SK-N-SH (cell line): ENCODE measurements at regions not wholly inside any gene's neighbourhood (a gene's known extent, or its start where the extent isn't known, plus 50 kb on each side); places are given as distances from the start of the nearest gene placed in this dataset.

Experiments
- CTCF ChIA-PET: fragments of 300-600, 350-600 bp; formaldehyde crosslinking; extraction: SDS; loops from one replicate; lab custom pipeline; 2021; lab: Yijun Ruan, JAX
- POLR2A ChIA-PET: fragments of 350-600 bp; sonication (Branson Sonifier 250); formaldehyde crosslinking; extraction: SDS; loops from one replicate; lab custom pipeline; 2020; ENCODE audit warnings: antibody characterized with exemption, inconsistent platforms; lab: Yijun Ruan, JAX
- DNase-seq: peaks from one replicate; pipeline ENCODE4 v3.0.0; 2012
- H2AFZ ChIP-seq: fragments of 200-600 bp; sonication (generic); 2 replicates; pipeline ENCODE4 v1.8.1; 2016; ENCODE audit warnings: antibody characterized with exemption, mild to moderate bottlenecking, low read depth
- H3F3A ChIP-seq: fragments of 200-600 bp; sonication (generic); replicated peaks from 2 replicates; pipeline ENCODE3; 2016; ENCODE audit warnings: antibody characterized with exemption, mild to moderate bottlenecking; ENCODE audit not compliant: insufficient read depth
- H3K27ac ChIP-seq, 2 experiments: fragments of 200-500 bp in 1 of 2; fragments of 200-600 bp in 1 of 2; sonication (Bioruptor generic) in 1 of 2; sonication (generic), shearing (Covaris generic) in 1 of 2; 2 replicates each; pipeline versions ENCODE4 v1.5.1 to v1.6.1; 2014 to 2016; ENCODE audit warnings: low read depth in 2 of 2, inconsistent platforms in 1 of 2, low read length in 1 of 2, mild to moderate bottlenecking in 1 of 2, mixed read lengths in 1 of 2
- H3K27me3 ChIP-seq: fragments of 200-600 bp; sonication (generic), shearing (Covaris generic); 2 replicates; pipeline ENCODE4 v1.6.1; 2016; ENCODE audit warnings: mixed run types; ENCODE audit not compliant: insufficient read depth
- H3K36me3 ChIP-seq, 2 experiments: fragments of 200-500 bp in 1 of 2; fragments of 200-600 bp in 1 of 2; sonication (Bioruptor generic) in 1 of 2; sonication (generic) in 1 of 2; replicated peaks in 1 of 2; 2 replicates each; pipeline versions ENCODE3 to v1.5.1; 2014 to 2016; ENCODE audit warnings: low read length in 1 of 2, mild to moderate bottlenecking in 1 of 2; ENCODE audit not compliant: insufficient read depth in 2 of 2, control insufficient read depth in 1 of 2
- H3K4me1 ChIP-seq, 2 experiments: fragments of 200-500 bp in 1 of 2; fragments of 200-600 bp in 1 of 2; sonication (Bioruptor generic) in 1 of 2; sonication (generic), shearing (Covaris generic) in 1 of 2; 2 replicates each; pipeline versions ENCODE4 v1.5.1 to v1.6.1; 2014 to 2016; ENCODE audit warnings: low read depth in 1 of 2, low read length in 1 of 2, mixed run types in 1 of 2; ENCODE audit not compliant: insufficient read depth in 2 of 2, control insufficient read depth in 1 of 2
- H3K4me2 ChIP-seq: fragments of 200-600 bp; sonication (generic), shearing (Covaris generic); 2 replicates; pipeline ENCODE4 v1.6.1; 2017; ENCODE audit warnings: mixed run types
- H3K4me3 ChIP-seq, 2 experiments: fragments of 200-500 bp in 1 of 2; fragments of 200-600 bp in 1 of 2; sonication (Bioruptor generic) in 1 of 2; sonication (generic), shearing (Covaris generic) in 1 of 2; 2 replicates each; pipeline versions ENCODE4 v1.5.1 to v1.8.1; 2014 to 2016; ENCODE audit warnings: low read depth in 2 of 2, inconsistent platforms in 1 of 2, low read length in 1 of 2, mild to moderate bottlenecking in 1 of 2, mixed read lengths in 1 of 2, moderate library complexity in 1 of 2
- H3K79me2 ChIP-seq: fragments of 200-600 bp; sonication (generic); 2 replicates; pipeline ENCODE4 v1.8.1; 2017; ENCODE audit warnings: mild to moderate bottlenecking; ENCODE audit not compliant: insufficient read depth
- H3K9ac ChIP-seq: fragments of 200-600 bp; sonication (generic); 2 replicates; pipeline ENCODE4 v1.6.1; 2017; ENCODE audit warnings: mixed run types
- H3K9me2 ChIP-seq: fragments of 200-600 bp; sonication (generic); 2 replicates; pipeline ENCODE4 v1.6.1; 2017; ENCODE audit warnings: mixed run types
- H3K9me3 ChIP-seq: fragments of 200-600 bp; sonication (generic); 2 replicates; pipeline ENCODE4 v1.6.1; 2017; ENCODE audit warnings: mixed run types, mild to moderate bottlenecking, moderate library complexity
- H4K20me1 ChIP-seq: fragments of 200-600 bp; sonication (generic); 2 replicates; pipeline ENCODE4 v1.6.1; 2017; ENCODE audit warnings: mild to moderate bottlenecking, mixed run types; ENCODE audit not compliant: insufficient read depth
- CHD2 ChIP-seq: fragments of 150-350 bp; IDR thresholded peaks from 2 replicates; pipeline ENCODE4 v1.6.1; 2018; ENCODE audit warnings: low read length; ENCODE audit not compliant: partially characterized antibody
- EP300 ChIP-seq, 2 experiments: IDR thresholded peaks; 2 replicates each; pipeline versions ENCODE4 v1.4.0 to v1.6.1; 2012; ENCODE audit warnings: borderline replicate concordance in 1 of 2, low read depth in 1 of 2, low read length in 1 of 2
- FOXJ3 ChIP-seq: sonication (generic); formaldehyde crosslinking; IDR thresholded peaks from 2 replicates; pipeline ENCODE4 v1.5.1; 2020; ENCODE audit warnings: mild to moderate bottlenecking, missing genetic modification reagents
- FOXM1 ChIP-seq: IDR thresholded peaks from 2 replicates; pipeline ENCODE4 v1.4.0; 2012; ENCODE audit warnings: low read depth, mild to moderate bottlenecking
- GATA2 ChIP-seq: sonication (generic); formaldehyde crosslinking; IDR thresholded peaks from 2 replicates; pipeline ENCODE4 v1.5.0; 2020; ENCODE audit warnings: mild to moderate bottlenecking, missing genetic modification reagents
- IRF3 ChIP-seq: fragments of 150-350 bp; IDR thresholded peaks from 2 replicates; pipeline ENCODE4 v1.6.1; 2016; ENCODE audit warnings: mild to moderate bottlenecking, low read depth, low read length
- JUND ChIP-seq: IDR thresholded peaks from 2 replicates; pipeline ENCODE4 v1.4.0; 2012
- MXI1 ChIP-seq: IDR thresholded peaks from 2 replicates; pipeline ENCODE4 v1.6.1; 2012; ENCODE audit warnings: mild to moderate bottlenecking, low read depth, low read length, improper control_type of control experiment
- NFIC ChIP-seq: IDR thresholded peaks from 2 replicates; pipeline ENCODE4 v1.4.0; 2012; ENCODE audit warnings: borderline replicate concordance
- NRF1 ChIP-seq: IDR thresholded peaks from 2 replicates; pipeline ENCODE4 v1.6.1; 2012; ENCODE audit warnings: low read depth, mild to moderate bottlenecking, low read length
- RFX5 ChIP-seq: IDR thresholded peaks from 2 replicates; pipeline ENCODE4 v1.6.1; 2012; ENCODE audit warnings: mild to moderate bottlenecking, improper control_type of control experiment, low read length
- SMC3 ChIP-seq: IDR thresholded peaks from 2 replicates; pipeline ENCODE4 v1.6.1; 2012; ENCODE audit warnings: low read depth, low read length, improper control_type of control experiment
- TEAD4 ChIP-seq: IDR thresholded peaks from 2 replicates; pipeline ENCODE4 v1.4.0; 2012; ENCODE audit warnings: mild to moderate bottlenecking, borderline replicate concordance; ENCODE audit not compliant: insufficient read depth
- WGBS: methylation state at CpG from one replicate; pipeline ENCODE4 v1.1.6; 2017; ENCODE audit warnings: low lambda C conversion rate; 5-methylcytosine and 5-hydroxymethylcytosine counted together
- TF ChIP-seq, protein P1 (sequence below): IDR thresholded peaks from 2 replicates; pipeline ENCODE4 v1.4.0; 2012; ENCODE audit warnings: low read depth, borderline replicate concordance
- TF ChIP-seq, protein P2 (sequence below): fragments of 200-600 bp; sonication (generic); IDR thresholded peaks from 2 replicates; pipeline ENCODE4 v1.6.1; 2017; ENCODE audit warnings: antibody characterized with exemption, mild to moderate bottlenecking, moderate library complexity
- TF ChIP-seq, protein P3 (sequence below): IDR thresholded peaks from 2 replicates; pipeline ENCODE4 v1.4.0; 2012; ENCODE audit warnings: low read depth
- TF ChIP-seq, protein P4 (sequence below): IDR thresholded peaks from 2 replicates; pipeline ENCODE4 v1.4.0; 2012; ENCODE audit warnings: low read depth, borderline replicate concordance

GRCh38 chr13:42377640-42378382 is 105.9 kb downstream of the AKAP11 start:
- Histone ChIP-seq H3K4me3 (no peak overlapping the region), H3K79me2 (no peaks in the 10 kb centered on the region), H4K20me1 (no peaks in the 10 kb centered on the region), H3K36me3 (no peaks in the 10 kb centered on the region), H2AFZ (no peak overlapping the region), H3K27ac (no peak overlapping the region), H3K4me1 (no peaks in the 10 kb centered on the region), H3F3A (no peaks in the 10 kb centered on the region), H3K4me2 (no peak overlapping the region), H3K9ac (no peak overlapping the region), H3K9me2 (no peaks in the 10 kb centered on the region), H3K27me3 (no peaks in the 10 kb centered on the region), H3K9me3 (no peaks in the 10 kb centered on the region)
- POLR2A ChIA-PET, result no interaction called here
- CTCF ChIA-PET, result interaction anchor here (1.1 kb wide), 1 partner anchor 12 kb away, joined by 4 read pairs; no protein-coding TSS in a partner anchor
- DNase-seq, result no peak
- 38% methylated on average over 4 of the region's 4 CpGs for WGBS
- no peak for TF ChIP-seq GATA2 (CRISPR knock-in tag)
- TF ChIP-seq, protein P1, sequence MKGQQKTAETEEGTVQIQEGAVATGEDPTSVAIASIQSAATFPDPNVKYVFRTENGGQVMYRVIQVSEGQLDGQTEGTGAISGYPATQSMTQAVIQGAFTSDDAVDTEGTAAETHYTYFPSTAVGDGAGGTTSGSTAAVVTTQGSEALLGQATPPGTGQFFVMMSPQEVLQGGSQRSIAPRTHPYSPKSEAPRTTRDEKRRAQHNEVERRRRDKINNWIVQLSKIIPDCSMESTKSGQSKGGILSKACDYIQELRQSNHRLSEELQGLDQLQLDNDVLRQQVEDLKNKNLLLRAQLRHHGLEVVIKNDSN, result no peak
- no peak for TF ChIP-seq RFX5
- TF ChIP-seq CHD2, result no peak
- TF ChIP-seq, protein P2, sequence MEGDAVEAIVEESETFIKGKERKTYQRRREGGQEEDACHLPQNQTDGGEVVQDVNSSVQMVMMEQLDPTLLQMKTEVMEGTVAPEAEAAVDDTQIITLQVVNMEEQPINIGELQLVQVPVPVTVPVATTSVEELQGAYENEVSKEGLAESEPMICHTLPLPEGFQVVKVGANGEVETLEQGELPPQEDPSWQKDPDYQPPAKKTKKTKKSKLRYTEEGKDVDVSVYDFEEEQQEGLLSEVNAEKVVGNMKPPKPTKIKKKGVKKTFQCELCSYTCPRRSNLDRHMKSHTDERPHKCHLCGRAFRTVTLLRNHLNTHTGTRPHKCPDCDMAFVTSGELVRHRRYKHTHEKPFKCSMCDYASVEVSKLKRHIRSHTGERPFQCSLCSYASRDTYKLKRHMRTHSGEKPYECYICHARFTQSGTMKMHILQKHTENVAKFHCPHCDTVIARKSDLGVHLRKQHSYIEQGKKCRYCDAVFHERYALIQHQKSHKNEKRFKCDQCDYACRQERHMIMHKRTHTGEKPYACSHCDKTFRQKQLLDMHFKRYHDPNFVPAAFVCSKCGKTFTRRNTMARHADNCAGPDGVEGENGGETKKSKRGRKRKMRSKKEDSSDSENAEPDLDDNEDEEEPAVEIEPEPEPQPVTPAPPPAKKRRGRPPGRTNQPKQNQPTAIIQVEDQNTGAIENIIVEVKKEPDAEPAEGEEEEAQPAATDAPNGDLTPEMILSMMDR, result no peak

DNA sequence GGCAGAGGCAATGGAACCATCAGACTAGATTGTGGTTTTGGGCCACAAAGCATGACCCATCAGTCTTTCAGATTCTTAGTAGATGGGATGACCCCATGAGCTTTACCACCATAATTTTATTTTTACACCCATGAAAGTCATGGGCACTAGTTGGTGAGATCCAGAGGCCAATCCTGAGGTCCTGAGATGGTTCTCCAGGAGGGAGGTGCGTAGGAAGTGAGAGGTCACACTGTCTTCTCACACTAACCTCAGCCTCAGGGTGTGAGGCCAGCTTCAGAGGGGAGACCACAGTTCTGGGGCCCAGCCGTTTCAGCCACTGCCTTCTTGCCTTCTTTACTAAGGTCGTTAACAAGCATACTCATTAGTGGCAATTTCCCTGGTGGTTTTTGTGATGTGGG is 106.4 kb downstream of the AKAP11 start:
- Histone ChIP-seq H2AFZ (no peak overlapping the region), H3K9me2 (no peaks in the 10 kb centered on the region), H3K79me2 (no peaks in the 10 kb centered on the region), H3K27ac (no peak overlapping the region), H3K4me2 (no peak overlapping the region), H3K9ac (no peak overlapping the region), H3K4me1 (no peaks in the 10 kb centered on the region), H4K20me1 (no peaks in the 10 kb centered on the region), H3K9me3 (no peaks in the 10 kb centered on the region), H3K36me3 (no peaks in the 10 kb centered on the region), H3K27me3 (no peaks in the 10 kb centered on the region), H3K4me3 (no peak overlapping the region), H3F3A (no peaks in the 10 kb centered on the region)
- no peak for DNase-seq
- CTCF ChIA-PET, result no interaction called here
- POLR2A ChIA-PET, result no interaction called here
- 34% methylated on average over 3 of the region's 3 CpGs for WGBS
- TF ChIP-seq, protein P2, result no peak
- no peak for TF ChIP-seq SMC3
- no peak for TF ChIP-seq FOXM1
- no peak for TF ChIP-seq EP300 (IDR thresholded peaks at IDR 0.05; ENCODE audit: borderline replicate concordance in 1 of 2, low read depth in 1 of 2, low read length in 1 of 2)
- TF ChIP-seq NRF1, result no peak
- TF ChIP-seq NFIC, result no peak
- no peak for TF ChIP-seq CHD2
- TF ChIP-seq TEAD4, result no peak
- no peak for TF ChIP-seq MXI1
- TF ChIP-seq JUND, result no peak
- TF ChIP-seq FOXJ3, result no peak
- TF ChIP-seq, protein P1, result no peak
- TF ChIP-seq, protein P3, sequence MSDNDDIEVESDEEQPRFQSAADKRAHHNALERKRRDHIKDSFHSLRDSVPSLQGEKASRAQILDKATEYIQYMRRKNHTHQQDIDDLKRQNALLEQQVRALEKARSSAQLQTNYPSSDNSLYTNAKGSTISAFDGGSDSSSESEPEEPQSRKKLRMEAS, result no peak
- TF ChIP-seq, protein P4, sequence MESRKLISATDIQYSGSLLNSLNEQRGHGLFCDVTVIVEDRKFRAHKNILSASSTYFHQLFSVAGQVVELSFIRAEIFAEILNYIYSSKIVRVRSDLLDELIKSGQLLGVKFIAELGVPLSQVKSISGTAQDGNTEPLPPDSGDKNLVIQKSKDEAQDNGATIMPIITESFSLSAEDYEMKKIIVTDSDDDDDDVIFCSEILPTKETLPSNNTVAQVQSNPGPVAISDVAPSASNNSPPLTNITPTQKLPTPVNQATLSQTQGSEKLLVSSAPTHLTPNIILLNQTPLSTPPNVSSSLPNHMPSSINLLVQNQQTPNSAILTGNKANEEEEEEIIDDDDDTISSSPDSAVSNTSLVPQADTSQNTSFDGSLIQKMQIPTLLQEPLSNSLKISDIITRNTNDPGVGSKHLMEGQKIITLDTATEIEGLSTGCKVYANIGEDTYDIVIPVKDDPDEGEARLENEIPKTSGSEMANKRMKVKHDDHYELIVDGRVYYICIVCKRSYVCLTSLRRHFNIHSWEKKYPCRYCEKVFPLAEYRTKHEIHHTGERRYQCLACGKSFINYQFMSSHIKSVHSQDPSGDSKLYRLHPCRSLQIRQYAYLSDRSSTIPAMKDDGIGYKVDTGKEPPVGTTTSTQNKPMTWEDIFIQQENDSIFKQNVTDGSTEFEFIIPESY, result no peak
- TF ChIP-seq IRF3, result no peak
